GM21528 (cell line): ENCODE measurements at regions not wholly inside any gene's neighbourhood (a gene's known extent, or its start where the extent isn't known, plus 50 kb on each side); places are given as distances from the start of the nearest gene placed in this dataset.
"Not testable (repeated sequence)": the region's sequence is repeated elsewhere in the genome, so short reads cannot be mapped to it uniquely, and the experiment has no call there.

ENCODE experiments used
- ATAC-seq: cut with Tn5 transposase; IDR thresholded peaks from one replicate; pipeline ENCODE4 v1.9.1; 2021; ENCODE audit warnings: mild to moderate bottlenecking, moderate library complexity; ENCODE audit not compliant: unreplicated experiment, low FRiP score

- ATAC-seq: no peak
These were observed 170.1 kb downstream of the RPRM start for GRCh38 chr2:153308466-153308865.

DNA sequence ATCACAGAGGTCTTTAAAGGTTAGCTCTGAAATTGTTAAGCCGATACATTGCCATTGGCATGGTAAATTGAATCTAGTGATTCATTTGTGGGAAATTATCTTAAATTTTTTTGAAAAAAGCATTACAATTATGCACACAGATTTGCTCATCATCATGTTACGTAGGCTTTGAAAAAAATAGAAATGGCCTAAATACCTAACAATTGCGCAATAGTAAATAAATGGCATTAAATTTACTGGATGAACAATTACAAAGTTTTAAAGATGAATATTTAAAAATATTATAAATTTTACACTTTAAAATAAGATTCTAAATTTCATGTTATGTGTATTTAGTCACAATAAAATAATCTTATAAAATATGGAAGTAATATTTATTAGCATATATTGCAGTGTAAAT lies 171.3 kb downstream of the RPRM start:
- ATAC-seq: no peak

DNA sequence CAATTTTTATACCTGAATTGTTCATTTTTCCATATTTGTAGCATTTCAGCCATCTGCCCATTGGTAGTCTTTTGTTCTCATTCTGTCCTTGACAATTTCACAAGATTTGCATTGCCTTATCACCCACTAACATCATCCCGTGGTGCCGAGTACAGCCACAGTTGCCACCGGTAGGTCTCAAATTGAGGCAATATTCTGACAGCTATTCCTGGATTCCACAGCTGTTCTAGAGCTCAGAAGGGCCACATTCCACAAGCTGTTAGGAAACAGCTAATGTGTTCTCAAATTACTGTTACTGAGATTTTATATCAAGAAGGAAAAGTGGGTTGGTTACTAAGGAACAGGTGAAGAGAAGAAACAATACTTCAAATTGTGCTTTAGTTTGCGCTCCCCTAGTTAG lies 178.8 kb downstream of the RPRM start:
- no peak for ATAC-seq

- no peak for ATAC-seq
These were observed 179.3 kb downstream of the RPRM start for GRCh38 chr2:153299217-153299616.

- ATAC-seq: no peak
These were observed 184.3 kb downstream of the RPRM start for GRCh38 chr2:153294199-153294786.

DNA sequence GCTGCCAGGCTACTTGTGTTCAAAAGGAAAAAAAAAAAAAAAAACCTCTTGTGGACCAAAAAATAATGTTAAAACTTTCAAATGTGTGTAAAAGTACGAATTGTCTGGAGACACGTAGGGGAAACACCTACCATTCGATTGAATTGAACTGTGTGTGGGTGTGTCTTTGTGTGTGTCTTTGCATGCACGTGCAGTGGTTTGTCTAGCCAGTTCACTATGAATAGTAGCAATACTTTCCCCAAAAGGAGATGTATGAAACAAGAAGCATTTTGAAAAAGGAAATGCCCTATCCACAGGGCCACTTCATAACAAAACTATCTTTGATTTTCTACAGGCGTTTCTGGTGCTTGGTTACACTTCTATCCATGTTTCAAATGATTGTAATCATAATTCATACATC lies 186.8 kb downstream of the RPRM start:
- ATAC-seq: no peak

DNA sequence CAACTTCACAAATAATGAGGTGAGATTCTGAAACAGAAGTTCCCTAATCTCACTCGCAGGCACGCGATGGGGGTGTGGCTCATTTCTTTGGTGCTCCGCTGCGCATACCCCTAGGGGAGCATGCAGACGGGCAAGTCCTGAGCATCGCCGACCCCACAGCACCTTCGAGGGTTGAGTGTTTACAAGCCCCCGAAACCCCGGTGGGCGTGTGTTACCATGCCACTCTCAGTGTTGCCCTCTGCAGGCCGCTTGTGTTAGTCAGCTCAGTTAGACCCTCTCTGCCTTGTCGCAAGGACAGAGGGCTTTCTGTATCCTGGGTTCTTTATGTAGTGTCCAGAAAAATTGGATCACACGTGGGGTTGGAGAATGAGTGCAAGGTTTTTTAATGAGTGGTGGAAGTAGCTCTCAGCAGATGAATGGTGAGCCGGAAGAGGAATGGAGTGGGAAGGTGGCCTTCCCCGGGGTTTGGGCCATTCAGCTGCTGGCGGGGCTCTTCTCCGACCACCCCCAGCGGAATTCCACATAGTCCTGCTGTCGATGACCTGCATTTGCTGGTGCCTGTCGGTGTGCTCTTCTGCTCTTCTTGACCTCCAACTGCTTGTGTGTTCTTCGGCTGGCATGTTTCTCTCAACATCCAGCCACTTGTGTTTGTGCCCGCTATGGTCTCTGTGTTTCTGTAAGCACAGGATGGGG lies 191.3 kb downstream of the RPRM start:
- ATAC-seq: no peak

GRCh38 chr2:153268941-153269461 lies 209.6 kb downstream of the RPRM start:
- no peak for ATAC-seq

DNA sequence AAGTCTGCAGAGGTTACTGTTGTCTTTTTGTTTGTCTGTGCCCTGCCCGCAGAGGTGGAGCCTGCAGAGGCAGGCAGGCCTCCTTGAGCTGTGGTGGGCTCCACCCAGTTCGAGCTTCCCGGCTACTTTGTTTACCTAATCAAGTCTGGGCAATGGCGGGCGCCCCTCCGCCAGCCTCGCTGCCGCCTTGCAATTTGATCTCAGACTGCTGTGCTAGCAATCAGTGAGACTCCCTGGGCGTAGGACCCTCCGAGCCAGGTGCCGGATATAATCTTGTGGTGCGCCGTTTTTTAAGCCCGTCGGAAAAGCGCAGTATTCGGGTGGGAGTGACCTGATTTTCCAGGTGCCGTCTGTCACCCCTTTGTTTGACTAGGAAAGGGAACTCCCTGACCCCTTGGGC lies 221.7 kb downstream of the RPRM start:
- not testable (repeated sequence) for ATAC-seq

GRCh38 chr2:153246636-153247035 lies 231.9 kb downstream of the RPRM start:
- not testable (repeated sequence) for ATAC-seq

- peak; percentile 91 for ATAC-seq
These were observed 243.0 kb downstream of the RPRM start for GRCh38 chr2:153235516-153235915.

GRCh38 chr2:153232464-153232863 lies 246.1 kb downstream of the RPRM start:
- ATAC-seq: no peak

GRCh38 chr2:153230977-153231376 lies 247.6 kb downstream of the RPRM start:
- ATAC-seq: no peak

- ATAC-seq: no peak
These were observed 249.7 kb downstream of the RPRM start for GRCh38 chr2:153228904-153229303.

GRCh38 chr2:153227981-153228380 lies 250.6 kb downstream of the RPRM start:
- no peak for ATAC-seq

GRCh38 chr2:153222231-153223165 lies 256.1 kb downstream of the RPRM start:
- no peak for ATAC-seq

GRCh38 chr2:153221506-153221905 lies 257.1 kb downstream of the RPRM start:
- no peak for ATAC-seq

DNA sequence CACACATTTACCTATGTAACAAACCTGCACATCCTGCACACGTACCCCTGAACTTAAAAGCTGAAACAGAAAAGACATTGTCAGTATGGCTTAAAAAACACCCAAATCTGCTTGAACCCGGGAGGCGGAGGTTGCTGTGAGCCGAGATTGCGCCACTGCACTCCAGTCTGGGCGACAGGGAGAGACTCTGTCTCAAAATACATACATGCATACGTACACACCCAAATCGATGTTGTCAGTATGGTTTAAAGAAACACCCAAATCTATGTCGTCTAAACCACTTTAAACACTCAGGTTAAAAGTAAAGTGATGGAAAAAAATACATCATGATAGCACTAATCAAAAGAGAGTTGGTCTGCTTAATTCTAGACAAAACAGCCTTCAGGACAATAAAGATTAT lies 257.5 kb downstream of the RPRM start:
- ATAC-seq: no peak

- ATAC-seq: no peak
These were observed 259.7 kb downstream of the RPRM start for GRCh38 chr2:153218851-153219250.

DNA sequence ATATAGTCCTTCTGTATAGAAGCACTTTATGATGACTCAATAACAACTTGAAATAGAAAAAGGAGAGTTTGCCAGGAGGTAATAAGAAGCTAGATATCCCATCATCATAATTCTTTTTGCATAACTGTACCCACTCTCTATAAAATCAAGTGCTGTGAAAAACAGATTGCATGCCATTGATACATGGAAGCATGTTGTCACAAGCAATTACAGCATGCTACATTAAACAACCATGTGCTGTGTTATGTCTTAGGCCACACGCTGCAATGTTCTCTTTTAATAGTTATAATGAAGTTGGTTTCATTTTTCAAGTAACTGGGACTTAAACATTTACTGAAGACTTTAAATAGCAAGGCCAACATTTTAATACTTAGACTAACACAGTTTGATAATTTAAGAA lies 264.2 kb downstream of the RPRM start:
- no peak for ATAC-seq

- no peak for ATAC-seq
These were observed 265.5 kb downstream of the RPRM start for GRCh38 chr2:153213022-153213421.
